RWPE2 (cell line): ENCODE measurements at regions not wholly inside any gene's neighbourhood (a gene's known extent, or its start where the extent isn't known, plus 50 kb on each side); places are given as distances from the start of the nearest gene placed in this dataset.

ENCODE experiments used
- ATAC-seq: fragments of 200-7000 bp; cut with Tn5 transposase; 3 replicates; pipeline ENCODE4 v1.9.1; 2021; ENCODE audit warnings: low read depth
- DNase-seq: peaks from one replicate; pipeline ENCODE4 v3.0.0-alpha.2; 2020; ENCODE audit warnings: low spot score
- H3K27ac ChIP-seq: fragments of 450-650 bp; 2 replicates; pipeline ENCODE4 v1.5.1; 2017; ENCODE audit warnings: mild to moderate bottlenecking; ENCODE audit not compliant: poor library complexity, severe bottlenecking
- H3K27me3 ChIP-seq: fragments of 250-450 bp; sonication (Bioruptor Pico); 2 replicates; pipeline ENCODE4 v1.5.1; 2021; ENCODE audit warnings: mild to moderate bottlenecking, moderate library complexity; ENCODE audit not compliant: insufficient read depth, poor library complexity, severe bottlenecking
- H3K36me3 ChIP-seq: fragments of 250-450 bp; sonication (Bioruptor Pico); 2 replicates; pipeline ENCODE4 v1.5.1; 2020; ENCODE audit warnings: low read depth, mild to moderate bottlenecking, moderate library complexity
- H3K4me1 ChIP-seq: fragments of 250-450 bp; sonication (Bioruptor Pico); 2 replicates; pipeline ENCODE4 v1.5.1; 2021; ENCODE audit warnings: mild to moderate bottlenecking, moderate library complexity; ENCODE audit not compliant: insufficient read depth, poor library complexity, severe bottlenecking
- H3K4me3 ChIP-seq: fragments of 250-450 bp; sonication (Bioruptor Pico); 2 replicates; pipeline ENCODE4 v1.5.1; 2021; ENCODE audit warnings: mild to moderate bottlenecking, moderate library complexity; ENCODE audit not compliant: severe bottlenecking
- H3K9me3 ChIP-seq: fragments of 250-450 bp; sonication (Bioruptor Pico); 2 replicates; pipeline ENCODE4 v1.5.1; 2021; ENCODE audit warnings: mild to moderate bottlenecking, moderate library complexity; ENCODE audit not compliant: severe bottlenecking
- TF ChIP-seq, protein P1 (sequence below): fragments of 450-650 bp; IDR thresholded peaks from one replicate; pipeline ENCODE4 v1.5.1; 2017; ENCODE audit warnings: mild to moderate bottlenecking, moderate library complexity; ENCODE audit not compliant: poor library complexity, severe bottlenecking

GRCh38 chr18:54515149-54515548, 75.9 kb upstream of the DYNAP start:
- ATAC-seq = no peak
- TF ChIP-seq, protein P1, sequence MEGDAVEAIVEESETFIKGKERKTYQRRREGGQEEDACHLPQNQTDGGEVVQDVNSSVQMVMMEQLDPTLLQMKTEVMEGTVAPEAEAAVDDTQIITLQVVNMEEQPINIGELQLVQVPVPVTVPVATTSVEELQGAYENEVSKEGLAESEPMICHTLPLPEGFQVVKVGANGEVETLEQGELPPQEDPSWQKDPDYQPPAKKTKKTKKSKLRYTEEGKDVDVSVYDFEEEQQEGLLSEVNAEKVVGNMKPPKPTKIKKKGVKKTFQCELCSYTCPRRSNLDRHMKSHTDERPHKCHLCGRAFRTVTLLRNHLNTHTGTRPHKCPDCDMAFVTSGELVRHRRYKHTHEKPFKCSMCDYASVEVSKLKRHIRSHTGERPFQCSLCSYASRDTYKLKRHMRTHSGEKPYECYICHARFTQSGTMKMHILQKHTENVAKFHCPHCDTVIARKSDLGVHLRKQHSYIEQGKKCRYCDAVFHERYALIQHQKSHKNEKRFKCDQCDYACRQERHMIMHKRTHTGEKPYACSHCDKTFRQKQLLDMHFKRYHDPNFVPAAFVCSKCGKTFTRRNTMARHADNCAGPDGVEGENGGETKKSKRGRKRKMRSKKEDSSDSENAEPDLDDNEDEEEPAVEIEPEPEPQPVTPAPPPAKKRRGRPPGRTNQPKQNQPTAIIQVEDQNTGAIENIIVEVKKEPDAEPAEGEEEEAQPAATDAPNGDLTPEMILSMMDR = no peak
- Histone ChIP-seq H3K36me3 (no peaks in the 10 kb centered on the region), H3K4me1 (no peaks in the 10 kb centered on the region), H3K27ac (no peak overlapping the region), H3K9me3 (no peaks in the 10 kb centered on the region), H3K27me3 (no peaks in the 10 kb centered on the region), H3K4me3 (no peak overlapping the region)
- no peak for DNase-seq

DNA sequence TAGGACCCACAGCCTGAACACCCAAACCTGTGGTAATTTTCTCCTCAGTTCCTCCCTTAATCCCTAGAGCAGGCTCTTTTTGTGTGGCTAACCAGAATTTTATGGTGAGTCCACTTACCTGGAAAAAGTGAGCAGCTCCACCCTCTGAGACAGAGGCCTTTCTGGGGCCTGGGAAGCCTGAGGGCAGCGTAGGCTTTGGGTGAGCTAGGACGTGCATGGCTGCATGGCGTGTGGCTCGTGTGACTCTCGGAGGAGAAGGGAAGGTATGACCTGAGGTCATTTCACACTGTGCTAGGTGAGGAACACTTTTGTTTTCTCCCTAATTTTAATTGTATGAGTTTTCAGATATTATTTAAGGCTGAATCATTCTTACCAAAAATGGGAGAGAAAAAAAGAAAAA, 73.5 kb upstream of the DYNAP start:
- no peak for ATAC-seq
- TF ChIP-seq, protein P1 = no peak

GRCh38 chr18:54521846-54522245, 69.2 kb upstream of the DYNAP start:
- Histone ChIP-seq H3K27ac (no peak overlapping the region), H3K9me3 (no peaks in the 10 kb centered on the region), H3K4me3 (no peak overlapping the region), H3K36me3 (no peaks in the 10 kb centered on the region), H3K4me1 (no peaks in the 10 kb centered on the region), H3K27me3 (no peaks in the 10 kb centered on the region)
- DNase-seq (no peak), ATAC-seq (no peak)
- TF ChIP-seq, protein P1 = no peak

More for the DNA sequence above, 73.5 kb upstream of the DYNAP start:
- Histone ChIP-seq H3K27me3 (no peaks in the 10 kb centered on the region), H3K4me3 (no peak overlapping the region), H3K27ac (no peak overlapping the region), H3K9me3 (no peaks in the 10 kb centered on the region), H3K4me1 (no peaks in the 10 kb centered on the region), H3K36me3 (no peaks in the 10 kb centered on the region)
- no peak for DNase-seq

DNA sequence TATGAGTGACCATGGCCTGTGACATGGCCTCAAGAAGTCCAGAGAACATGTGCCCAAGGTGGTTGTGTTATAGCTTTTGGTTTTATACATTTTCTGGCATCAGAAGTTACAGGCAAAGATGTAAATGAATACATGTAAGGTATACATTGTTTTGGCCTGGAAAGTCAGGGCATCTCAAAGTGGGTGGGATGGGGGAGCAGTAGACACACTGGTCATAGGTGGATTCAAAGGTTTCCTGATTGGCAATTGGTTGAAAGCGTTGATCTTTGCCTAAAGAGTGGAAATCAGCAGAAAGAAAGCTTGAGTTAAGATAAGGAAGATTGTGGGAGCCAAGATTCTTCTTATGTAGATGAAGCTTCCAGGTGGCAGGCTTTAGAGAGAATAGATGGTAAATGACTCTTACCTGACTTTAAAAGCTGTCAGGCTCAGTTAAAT, 62.1 kb upstream of the DYNAP start:
- no peak overlapping the region for H3K4me3 ChIP-seq
- H3K27ac ChIP-seq = no peak overlapping the region
- DNase-seq = no peak

DNA sequence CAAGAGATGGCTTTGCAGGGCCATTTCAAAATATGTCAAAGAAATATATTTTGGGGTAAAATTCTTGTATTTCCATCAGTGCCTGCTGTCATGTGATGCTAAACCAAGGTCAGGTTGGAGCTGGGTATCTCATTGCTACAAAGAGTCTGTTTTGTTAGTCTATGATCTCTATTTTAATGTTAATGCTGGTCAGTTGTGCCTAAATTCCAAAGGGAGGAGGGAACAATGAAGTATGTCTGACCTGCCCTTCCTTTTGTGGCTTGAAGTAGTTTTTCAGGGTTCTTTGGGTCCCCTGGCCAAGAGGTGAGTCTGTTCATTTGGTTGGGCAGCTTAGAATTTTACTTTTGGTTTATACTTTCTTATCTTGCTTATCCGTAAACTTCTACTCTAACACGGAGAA, 61.6 kb upstream of the DYNAP start:
- DNase-seq (no peak), ATAC-seq (no peak)
- Histone ChIP-seq H3K9me3 (no peaks in the 10 kb centered on the region), H3K4me3 (no peak overlapping the region), H3K4me1 (no peaks in the 10 kb centered on the region), H3K36me3 (no peaks in the 10 kb centered on the region), H3K27me3 (no peaks in the 10 kb centered on the region), H3K27ac (no peak overlapping the region)
- TF ChIP-seq, protein P1 = no peak

More for the DNA sequence above, 62.1 kb upstream of the DYNAP start:
- Histone ChIP-seq H3K27me3 (no peaks in the 10 kb centered on the region), H3K36me3 (no peaks in the 10 kb centered on the region), H3K4me1 (no peaks in the 10 kb centered on the region), H3K9me3 (no peaks in the 10 kb centered on the region)
- TF ChIP-seq, protein P1 = no peak
- no peak for ATAC-seq
